GM12878 (cell line): ENCODE measurements at regions not wholly inside any gene's neighbourhood (a gene's known extent, or its start where the extent isn't known, plus 50 kb on each side); places are given as distances from the start of the nearest gene placed in this dataset.

Experiments used
- ATAC-seq: fragments of 200-7000 bp; cut with Tn5 transposase; 3 replicates; pipeline ENCODE4 v1.9.1; 2020; ENCODE audit warnings: mild to moderate bottlenecking, moderate library complexity
- BruUV-seq: library from RNA; stranded (reverse); fragments of 400-500 nt; replicated peaks from 2 replicates; lab custom pipeline; 2021; lab: Mats Ljungman, UMichigan
- CTCF ChIA-PET: fragments of 300-600 bp; sonication (Branson Sonifier 250); formaldehyde crosslinking; extraction: SDS; loops from one replicate; lab custom pipeline; 2021; ENCODE audit warnings: inconsistent platforms; lab: Yijun Ruan, JAX
- POLR2A ChIA-PET: fragments of 350-600 bp; formaldehyde crosslinking; extraction: SDS; loops from one replicate; lab custom pipeline; 2021; ENCODE audit warnings: inconsistent platforms; lab: Charles Lee
- RAD21 ChIA-PET: fragments of 300-600 bp; sonication (Branson Sonifier 250); formaldehyde crosslinking; loops from one replicate; lab custom pipeline; 2023; ENCODE audit warnings: antibody characterized with exemption; ENCODE audit not compliant: unreplicated experiment; lab: Charles Lee
- SMC1A ChIA-PET: fragments of 300-600 bp; sonication (Branson Sonifier 250); formaldehyde crosslinking; loops from one replicate; lab custom pipeline; 2023; ENCODE audit not compliant: unreplicated experiment, uncharacterized antibody; lab: Charles Lee
- DNase-seq: peaks from one replicate; pipeline ENCODE4 v3.0.0-alpha.2; 2011; ENCODE audit warnings: low read depth, low spot score
- FAIRE-seq: peaks from 3 replicates; lab custom pipeline; 2011; peaks lifted over from hg19 to GRCh38; lab: Jason Lieb, UNC
- H2AFZ ChIP-seq: 2 replicates; pipeline ENCODE4 v1.6.0; 2011; ENCODE audit warnings: low read depth, low read length, control low read depth; ENCODE audit not compliant: control insufficient read depth
- H3K27ac ChIP-seq: 2 replicates; pipeline ENCODE4 v1.5.1; 2011; ENCODE audit warnings: control low read depth; ENCODE audit not compliant: control insufficient read depth, insufficient read depth
- H3K27me3 ChIP-seq, 2 experiments: replicated peaks in 1 of 2; 2 replicates each; pipeline versions ENCODE4 v1.6.0 to v1.6.1; 2011; ENCODE audit warnings: low read length in 1 of 2; ENCODE audit not compliant: control insufficient read depth in 2 of 2, insufficient read depth in 2 of 2
- H3K36me3 ChIP-seq, 2 experiments: 2 replicates each; pipeline ENCODE4 v1.5.1; 2011; ENCODE audit warnings: low read length in 1 of 2; ENCODE audit not compliant: control insufficient read depth in 2 of 2, insufficient read depth in 2 of 2
- H3K4me1 ChIP-seq: 2 replicates; pipeline ENCODE4 v1.6.1; 2011; ENCODE audit warnings: mild to moderate bottlenecking, low read length, moderate library complexity, mixed read lengths; ENCODE audit not compliant: control insufficient read depth, insufficient read depth
- H3K4me2 ChIP-seq: 2 replicates; pipeline ENCODE4 v1.6.0; 2011; ENCODE audit warnings: control low read depth; ENCODE audit not compliant: control insufficient read depth, insufficient read depth
- H3K4me3 ChIP-seq: fragments of 200-600 bp; sonication (generic); 2 replicates; pipeline ENCODE4 v1.5.1; 2016
- H3K79me2 ChIP-seq: 2 replicates; pipeline ENCODE4 v1.6.0; 2011; ENCODE audit warnings: low read length; ENCODE audit not compliant: control insufficient read depth, insufficient read depth
- H3K9ac ChIP-seq: 2 replicates; pipeline ENCODE4 v1.8.0; 2011; ENCODE audit warnings: low read length, control low read depth, mixed read lengths; ENCODE audit not compliant: control insufficient read depth, insufficient read depth
- H3K9me3 ChIP-seq: replicated peaks from 3 replicates; pipeline ENCODE4 v1.5.1; 2011; ENCODE audit warnings: mild to moderate bottlenecking, low read length; ENCODE audit not compliant: control insufficient read depth, insufficient read depth
- H4K20me1 ChIP-seq: 2 replicates; pipeline ENCODE4 v1.6.0; 2011; ENCODE audit not compliant: control insufficient read depth, insufficient read depth
- CBX3 ChIP-seq: fragments of 200-600 bp; sonication (generic); IDR thresholded peaks from 2 replicates; pipeline ENCODE4 v1.6.1; 2016; ENCODE audit warnings: low read depth, borderline replicate concordance
- CHD2 ChIP-seq: IDR thresholded peaks from 2 replicates; pipeline ENCODE4 v1.6.1; 2011; ENCODE audit warnings: low read depth, low read length, improper control_type of control experiment, borderline replicate concordance
- E2F4 ChIP-seq: IDR thresholded peaks from 2 replicates; pipeline ENCODE4 v1.6.1; 2012; ENCODE audit warnings: low read depth, low read length, improper control_type of control experiment
- E2F8 ChIP-seq: fragments of 450-650 bp; IDR thresholded peaks from 2 replicates; pipeline ENCODE4 v1.6.1; 2018; ENCODE audit warnings: mild to moderate bottlenecking, low read depth, moderate library complexity; ENCODE audit not compliant: partially characterized antibody
- MTA2 ChIP-seq: fragments of 450-650 bp; IDR thresholded peaks from 2 replicates; pipeline ENCODE4 v1.6.1; 2016; ENCODE audit warnings: low read depth, mild to moderate bottlenecking, moderate library complexity
- SIN3A ChIP-seq: IDR thresholded peaks from 2 replicates; pipeline ENCODE4 v1.6.1; 2012; ENCODE audit warnings: low read depth, low read length, improper control_type of control experiment
- SMAD5 ChIP-seq: IDR thresholded peaks from 2 replicates; pipeline ENCODE4 v1.6.1; 2016; ENCODE audit warnings: antibody characterized with exemption, low read depth
- SPI1 ChIP-seq: IDR thresholded peaks from 2 replicates; pipeline ENCODE4 v1.6.1; 2011; ENCODE audit warnings: low read depth, mild to moderate bottlenecking, low read length, moderate library complexity, borderline replicate concordance; ENCODE audit not compliant: insufficient read depth
- STAT3 ChIP-seq: IDR thresholded peaks from 2 replicates; pipeline ENCODE4 v1.6.1; 2011; ENCODE audit warnings: low read depth, low read length, improper control_type of control experiment
- WRNIP1 ChIP-seq: IDR thresholded peaks from 2 replicates; pipeline ENCODE4 v1.6.1; 2011; ENCODE audit warnings: low read depth, low read length, improper control_type of control experiment, borderline replicate concordance
- WGBS: methylation state at CpG from one replicate; pipeline ENCODE4 v1.1.6; 2016; ENCODE audit warnings: low lambda C conversion rate; ENCODE audit not compliant: insufficient replicate concordance, insufficient coverage; ENCODE audit errors: missing lambda C conversion rate; 5-methylcytosine and 5-hydroxymethylcytosine counted together
- in situ Hi-C: fragments of 300-500 bp; cut with MboI; formaldehyde crosslinking; loops from 9 replicates; pipeline ENCODE4 v1.14.3; 2018; ENCODE audit warnings: mixed read lengths
- intact Hi-C: fragments of 100-400 bp; cut with micrococcal nuclease; formaldehyde crosslinking; loops from one replicate; pipeline ENCODE4 v1.14.2; 2022; ENCODE audit not compliant: unreplicated experiment

GRCh38 chr4:11232015-11232414, 196.7 kb downstream of the HS3ST1 start:
- intact Hi-C loops (no loop called here), in situ Hi-C loops (no loop called here)
- no peaks in the 10 kb centered on the region for H3K27me3 ChIP-seq
- no peak for FAIRE-seq
- WGBS: 29% methylated on average over 4 of the region's 4 CpGs
- no peak overlapping the region for H2AFZ ChIP-seq
- ChIA-PET CTCF (no interaction called here), SMC1A (interaction anchor here (1.3 kb wide), 1 partner anchor 48 kb away, joined by 4 read pairs; no protein-coding TSS in a partner anchor), POLR2A (no interaction called here), RAD21 (interaction anchor here (1.1 kb wide), 1 partner anchor 12 kb away, joined by 3 read pairs; no protein-coding TSS in a partner anchor)
- H3K4me1 ChIP-seq: no peaks in the 10 kb centered on the region
- H3K27ac ChIP-seq: no peak overlapping the region
- TF ChIP-seq STAT3: no peak
- no peak for TF ChIP-seq CHD2
- TF ChIP-seq SIN3A: no peak
- TF ChIP-seq SMAD5: no peak
- TF ChIP-seq SPI1: no peak
- TF ChIP-seq CBX3: no peak
- H3K9me3 ChIP-seq: no peaks in the 10 kb centered on the region
- H3K79me2 ChIP-seq: no peaks in the 10 kb centered on the region
- no peaks in the 10 kb centered on the region for H3K36me3 ChIP-seq
- ATAC-seq: no peak
- DNase-seq: no peak
- BruUV-seq: no TSS peak
- H3K4me2 ChIP-seq: no peak overlapping the region
- no peak overlapping the region for H3K9ac ChIP-seq
- H4K20me1 ChIP-seq: no peaks in the 10 kb centered on the region
- H3K4me3 ChIP-seq: no peak overlapping the region

GRCh38 chr4:11230866-11231265, 197.8 kb downstream of the HS3ST1 start:
- in situ Hi-C loops: no loop called here
- no peak overlapping the region for H3K9ac ChIP-seq
- H3K27ac ChIP-seq: no peak overlapping the region
- ATAC-seq: no peak
- no peaks in the 10 kb centered on the region for H3K27me3 ChIP-seq
- no peak for FAIRE-seq
- no peak for DNase-seq
- CTCF ChIA-PET: no interaction called here
- no peaks in the 10 kb centered on the region for H4K20me1 ChIP-seq
- H3K36me3 ChIP-seq: no peaks in the 10 kb centered on the region
- POLR2A ChIA-PET: no interaction called here
- intact Hi-C loops: no loop called here
- H2AFZ ChIP-seq: no peak overlapping the region
- H3K4me3 ChIP-seq: no peak overlapping the region
- SMC1A ChIA-PET: no interaction called here
- H3K4me1 ChIP-seq: no peaks in the 10 kb centered on the region
- no peaks in the 10 kb centered on the region for H3K9me3 ChIP-seq
- RAD21 ChIA-PET: no interaction called here
- BruUV-seq: no TSS peak
- H3K79me2 ChIP-seq: no peaks in the 10 kb centered on the region
- WGBS: 38% methylated on average over 2 of the region's 2 CpGs
- H3K4me2 ChIP-seq: no peak overlapping the region
- no peak for TF ChIP-seq MTA2
- TF ChIP-seq E2F4: no peak
- TF ChIP-seq E2F8: no peak
- no peak for TF ChIP-seq STAT3
- TF ChIP-seq WRNIP1: no peak
